Ovary (tissue), 7 donors: ENCODE measurements at regions not wholly inside any gene's neighbourhood (a gene's known extent, or its start where the extent isn't known, plus 50 kb on each side); places are given as distances from the start of the nearest gene placed in this dataset.
"Not testable (repeated sequence)": the region's sequence is repeated elsewhere in the genome, so short reads cannot be mapped to it uniquely, and the experiment has no call there.

Source experiments
- DNase-seq, 5 donors: peaks; one replicate each; pipeline ENCODE4 v3.0.0-alpha.2; 2019 to 2020
- H3K27ac ChIP-seq, 2 donors: fragments of 200-600 bp; one replicate each; pipeline versions ENCODE4 v1.5.1 to v1.8.0; 2019 to 2022
- H3K27me3 ChIP-seq: fragments of 200-600 bp; one replicate; pipeline ENCODE4 v1.8.0; 2022
- H3K36me3 ChIP-seq: fragments of 200-600 bp; sonication (generic); one replicate; pipeline ENCODE4 v1.5.1; 2019
- H3K4me1 ChIP-seq: one replicate; pipeline ENCODE4 v1.8.1; 2013; ENCODE audit warnings: mild to moderate bottlenecking, moderate library complexity; ENCODE audit not compliant: insufficient read depth
- H3K4me3 ChIP-seq: fragments of 200-600 bp; sonication (generic); one replicate; pipeline ENCODE4 v1.5.1; 2017
- H3K9me3 ChIP-seq, 2 donors: fragments of 200-600 bp in 1 of 2; sonication (generic) in 1 of 2; one replicate each; pipeline versions ENCODE4 v1.5.1 to v1.8.1; 2013 to 2019; ENCODE audit warnings: mild to moderate bottlenecking in 1 of 2, moderate library complexity in 1 of 2
- CTCF ChIP-seq, 3 donors: fragments of 450-650 bp in 2 of 3; fragments of 200-600 bp in 1 of 3; IDR thresholded peaks; one replicate each; pipeline versions ENCODE4 v1.5.1 to v1.8.0; 2016 to 2022; ENCODE audit warnings: antibody characterized with exemption in 3 of 3, mild to moderate bottlenecking in 1 of 3
- EP300 ChIP-seq: sonication (generic); formaldehyde crosslinking; IDR thresholded peaks from one replicate; pipeline ENCODE4 v1.6.1; 2017; ENCODE audit warnings: antibody characterized with exemption
- POLR2A ChIP-seq: fragments of 450-650 bp; IDR thresholded peaks from one replicate; pipeline ENCODE4 v1.6.1; 2017; ENCODE audit warnings: antibody characterized with exemption, mild to moderate bottlenecking, moderate library complexity
- WGBS, 3 donors: extraction: QIAGEN DNeasy Blood & Tissue Kit in 1 of 3; methylation state at CpG; one replicate each; pipeline versions ENCODE4 v1.1.5 to v1.1.7; 2013 to 2017; 5-methylcytosine and 5-hydroxymethylcytosine counted together
- intact Hi-C, 4 donors: fragments of 100-400 bp; cut with DNase I; formaldehyde crosslinking; loops; one replicate each; pipeline versions ENCODE4 v1.11.0 to v1.15.1; 2022 to 2023
- donor health status: DM: no; HTN: no; CAD: no; lungs with moderate emphysema.
- donor health status: DM: no; HTN: no; CAD: no.
- donor health status: Bipolar disorder and iron deficiency.
- donor health status: DM: no; HTN: no; CAD: no.
- donor health status: DM: yes; HTN: yes; CAD: no.

GRCh38 chr20:48440916-48441315 is 386.9 kb downstream of the PREX1 start:
- WGBS, 3 donors: 85 to 96% (median 93%) methylated on average over 8 of the region's 8 CpGs
- Histone ChIP-seq H3K27ac (no peak overlapping the region), H3K36me3 (no peaks in the 10 kb centered on the region), H3K4me1 (no peaks in the 10 kb centered on the region), H3K4me3 (no peak overlapping the region), H3K9me3 (peaks cover 0 to 2% of the 10 kb centered on the region in 2 donors), H3K27me3 (no peaks in the 10 kb centered on the region)
- no peak for TF ChIP-seq POLR2A
- no peak for TF ChIP-seq CTCF (IDR thresholded peaks at IDR 0.05)
- no peak for TF ChIP-seq EP300
- no peak for DNase-seq
- intact Hi-C loops: no loop called here

- H3K4me1 ChIP-seq, intact Hi-C loops, DNase-seq, H3K27ac ChIP-seq, H3K4me3 ChIP-seq, H3K27me3 ChIP-seq, H3K36me3 ChIP-seq, H3K9me3 ChIP-seq: not testable (repeated sequence)
- 90 to 95% (median 94%) methylated on average over 3 of the region's 3 CpGs for WGBS, 3 donors
These were observed 387.5 kb downstream of the PREX1 start for GRCh38 chr20:48440261-48440660.

- H3K4me3 ChIP-seq: no peak overlapping the region
- no peak for DNase-seq
- H3K9me3 ChIP-seq: no peaks in the 10 kb centered on the region
- TF ChIP-seq EP300 (no peak), CTCF (IDR thresholded peaks at IDR 0.05) (no peak)
- 69 to 72% (median 70%) methylated on average over 5 of the region's 5 CpGs for WGBS, 3 donors
- intact Hi-C loops: no loop called here
- H3K27me3 ChIP-seq: no peaks in the 10 kb centered on the region
- no peak overlapping the region for H3K27ac ChIP-seq
- H3K4me1 ChIP-seq: no peaks in the 10 kb centered on the region
- H3K36me3 ChIP-seq: no peaks in the 10 kb centered on the region
These were observed 390.7 kb downstream of the PREX1 start for GRCh38 chr20:48437146-48437545.

GRCh38 chr20:48436609-48437008 is 391.2 kb downstream of the PREX1 start:
- H3K27me3 ChIP-seq: not testable (repeated sequence)

GRCh38 chr20:48433178-48433577 is 394.6 kb downstream of the PREX1 start:
- no peak for TF ChIP-seq POLR2A
- TF ChIP-seq EP300: no peak
- no peak for TF ChIP-seq CTCF (IDR thresholded peaks at IDR 0.05)
- Histone ChIP-seq H3K4me3 (no peak overlapping the region), H3K4me1 (no peaks in the 10 kb centered on the region), H3K36me3 (no peaks in the 10 kb centered on the region), H3K27me3 (no peaks in the 10 kb centered on the region), H3K9me3 (no peaks in the 10 kb centered on the region), H3K27ac (no peak overlapping the region)
- WGBS, 3 donors: 77 to 83% (median 83%) methylated on average over 4 of the region's 4 CpGs
- intact Hi-C loops: no loop called here
- no peak for DNase-seq

More at GRCh38 chr20:48436609-48437008, 391.2 kb downstream of the PREX1 start:
- H3K36me3 ChIP-seq, DNase-seq, H3K4me3 ChIP-seq, H3K4me1 ChIP-seq, H3K27ac ChIP-seq, H3K9me3 ChIP-seq, intact Hi-C loops: not testable (repeated sequence)
- 45 to 51% (median 48%) methylated on average over 7 to 8 of the region's 8 CpGs for WGBS, 3 donors

GRCh38 chr20:48432494-48432832 is 395.3 kb downstream of the PREX1 start:
- WGBS, 3 donors: 79 to 83% (median 82%) methylated on average over 5 of the region's 5 CpGs
- H3K27me3 ChIP-seq: no peaks in the 10 kb centered on the region
- no peaks in the 10 kb centered on the region for H3K4me1 ChIP-seq
- no peaks in the 10 kb centered on the region for H3K36me3 ChIP-seq
- no peaks in the 10 kb centered on the region for H3K9me3 ChIP-seq
- no peak overlapping the region for H3K27ac ChIP-seq
- H3K4me3 ChIP-seq: no peak overlapping the region
- no peak for DNase-seq
- TF ChIP-seq CTCF (IDR thresholded peaks at IDR 0.05) (no peak), POLR2A (no peak), EP300 (no peak)
- intact Hi-C loops: no loop called here
